Muscle layer of duodenum (tissue), 2 donors: ENCODE measurements at regions not wholly inside any gene's neighbourhood (a gene's known extent, or its start where the extent isn't known, plus 50 kb on each side); places are given as distances from the start of the nearest gene placed in this dataset.

ENCODE experiments used
- H3K27ac ChIP-seq: one replicate; pipeline ENCODE4 v1.7.0; 2013; ENCODE audit warnings: mild to moderate bottlenecking, low read length
- H3K27me3 ChIP-seq: one replicate; pipeline ENCODE4 v1.7.0; 2013; ENCODE audit warnings: low read depth, mild to moderate bottlenecking, control low read depth, low read length
- H3K36me3 ChIP-seq, 2 donors: one replicate each; pipeline ENCODE4 v1.7.0; 2013; ENCODE audit warnings: low read length in 2 of 2, control low read depth in 1 of 2, mild to moderate bottlenecking in 1 of 2; ENCODE audit not compliant: insufficient read depth in 2 of 2, control insufficient read depth in 1 of 2
- H3K4me1 ChIP-seq, 2 donors: one replicate each; pipeline ENCODE4 v1.7.0; 2013; ENCODE audit warnings: low read length in 2 of 2, mild to moderate bottlenecking in 2 of 2, control low read depth in 1 of 2, moderate library complexity in 1 of 2; ENCODE audit not compliant: insufficient read depth in 2 of 2, control insufficient read depth in 1 of 2
- H3K4me3 ChIP-seq, 2 donors: one replicate each; pipeline ENCODE4 v1.7.0; 2013; ENCODE audit warnings: low read length in 2 of 2, low read depth in 1 of 2, mild to moderate bottlenecking in 1 of 2
- H3K9me3 ChIP-seq, 2 donors: one replicate each; pipeline ENCODE4 v1.7.0; 2013; ENCODE audit warnings: low read length in 2 of 2, control low read depth in 1 of 2, mild to moderate bottlenecking in 1 of 2; ENCODE audit not compliant: control insufficient read depth in 1 of 2
- donor health status: healthy.

- Histone ChIP-seq H3K36me3 (no peaks in the 10 kb centered on the region), H3K27ac (no peak overlapping the region), H3K4me3 (no peak overlapping the region), H3K4me1 (peaks cover 0 to 5% of the 10 kb centered on the region in 2 donors), H3K27me3 (no peaks in the 10 kb centered on the region), H3K9me3 (no peaks in the 10 kb centered on the region)
These were observed 519.7 kb downstream of the CDH26 start for GRCh38 chr20:60477958-60478357.

DNA sequence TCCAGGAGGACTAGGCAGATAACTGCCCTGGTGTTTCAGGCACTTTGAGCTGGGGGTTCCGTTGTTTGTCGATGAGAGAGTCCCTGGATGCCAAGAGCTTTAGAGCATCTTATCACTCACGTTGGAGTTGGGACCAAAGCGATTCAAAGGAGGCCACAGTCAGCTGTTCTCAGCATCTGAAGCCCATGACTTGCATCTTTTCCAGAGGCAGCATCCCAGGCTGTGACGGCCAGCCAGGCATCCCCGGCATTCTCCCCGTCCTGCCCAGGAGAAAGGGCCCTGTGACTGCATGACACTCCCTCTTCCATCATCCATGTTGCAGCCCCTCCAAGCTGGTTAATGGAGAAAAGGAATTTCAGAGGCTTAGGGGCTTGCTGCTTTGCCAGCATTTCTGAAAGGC, 520.3 kb downstream of the CDH26 start:
- Histone ChIP-seq H3K27ac (no peak overlapping the region), H3K27me3 (no peaks in the 10 kb centered on the region), H3K4me1 (peaks cover 0 to 5% of the 10 kb centered on the region in 2 donors), H3K9me3 (no peaks in the 10 kb centered on the region), H3K36me3 (no peaks in the 10 kb centered on the region), H3K4me3 (no peak overlapping the region)

DNA sequence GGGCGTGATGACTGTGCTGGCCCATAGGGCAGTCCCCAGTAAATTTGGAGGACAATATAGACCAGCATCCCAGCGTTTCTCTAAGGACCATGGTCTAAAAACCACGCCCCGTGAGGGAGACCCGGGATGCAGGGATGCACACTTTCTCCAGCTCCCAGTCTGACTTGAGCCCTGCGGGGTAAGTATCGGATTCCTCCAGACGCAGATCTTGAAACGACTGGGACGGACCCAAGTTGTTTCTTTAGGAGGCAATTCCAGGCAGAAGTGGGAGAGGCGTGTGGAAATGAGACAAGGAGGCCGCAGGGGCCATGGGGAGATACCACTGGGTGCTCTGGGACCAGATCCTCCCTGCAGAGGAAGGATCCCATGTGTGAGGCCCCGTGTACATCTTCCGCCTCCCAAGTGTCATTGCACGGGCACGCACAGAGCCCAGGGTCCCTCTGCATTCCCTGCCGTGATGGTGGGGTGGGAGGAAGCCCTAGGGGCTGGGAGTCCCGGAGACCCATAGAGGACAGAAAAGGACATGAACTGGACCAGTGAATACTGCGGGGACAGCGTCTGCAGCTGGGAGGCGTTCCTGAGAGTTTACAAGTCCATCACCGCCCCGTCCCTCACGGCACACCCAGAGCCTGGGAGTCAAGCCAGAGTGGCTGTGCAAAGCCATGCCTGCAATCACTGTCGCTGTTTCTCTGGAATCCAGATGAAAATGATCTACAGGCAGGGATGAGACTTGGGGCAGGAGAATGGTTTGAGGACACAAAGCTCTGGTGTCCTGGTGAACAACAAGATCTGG, 522.9 kb downstream of the CDH26 start:
- H3K4me1 ChIP-seq, result peaks cover 0 to 5% of the 10 kb centered on the region in 2 donors
- H3K9me3 ChIP-seq, result no peaks in the 10 kb centered on the region
- no peaks in the 10 kb centered on the region for H3K27me3 ChIP-seq
- H3K27ac ChIP-seq, result no peak overlapping the region
- no peak overlapping the region for H3K4me3 ChIP-seq
- no peaks in the 10 kb centered on the region for H3K36me3 ChIP-seq

GRCh38 chr20:60481743-60482133, 523.5 kb downstream of the CDH26 start:
- Histone ChIP-seq H3K4me3 (no peak overlapping the region), H3K27ac (no peak overlapping the region), H3K36me3 (no peaks in the 10 kb centered on the region), H3K4me1 (peaks cover 0 to 5% of the 10 kb centered on the region in 2 donors), H3K9me3 (no peaks in the 10 kb centered on the region), H3K27me3 (no peaks in the 10 kb centered on the region)

GRCh38 chr20:60482221-60483008, 524.2 kb downstream of the CDH26 start:
- no peak overlapping the region for H3K27ac ChIP-seq
- H3K36me3 ChIP-seq, result no peaks in the 10 kb centered on the region
- no peaks in the 10 kb centered on the region for H3K27me3 ChIP-seq
- no peak overlapping the region for H3K4me3 ChIP-seq
- no peaks in the 10 kb centered on the region for H3K9me3 ChIP-seq
- peaks cover 0 to 5% of the 10 kb centered on the region in 2 donors for H3K4me1 ChIP-seq

- H3K36me3 ChIP-seq, result no peaks in the 10 kb centered on the region
- H3K4me3 ChIP-seq, result no peak overlapping the region
- no peak overlapping the region for H3K27ac ChIP-seq
- no peaks in the 10 kb centered on the region for H3K27me3 ChIP-seq
- H3K4me1 ChIP-seq, result peaks cover 0 to 5% of the 10 kb centered on the region in 2 donors
- H3K9me3 ChIP-seq, result no peaks in the 10 kb centered on the region
These were observed 525.1 kb downstream of the CDH26 start for GRCh38 chr20:60483371-60483770.

- no peaks in the 10 kb centered on the region for H3K27me3 ChIP-seq
- H3K4me1 ChIP-seq, result peaks cover 0 to 5% of the 10 kb centered on the region in 2 donors
- H3K9me3 ChIP-seq, result no peaks in the 10 kb centered on the region
- H3K27ac ChIP-seq, result no peak overlapping the region
- no peak overlapping the region for H3K4me3 ChIP-seq
- H3K36me3 ChIP-seq, result no peaks in the 10 kb centered on the region
These were observed 526.1 kb downstream of the CDH26 start for GRCh38 chr20:60484316-60484715.

DNA sequence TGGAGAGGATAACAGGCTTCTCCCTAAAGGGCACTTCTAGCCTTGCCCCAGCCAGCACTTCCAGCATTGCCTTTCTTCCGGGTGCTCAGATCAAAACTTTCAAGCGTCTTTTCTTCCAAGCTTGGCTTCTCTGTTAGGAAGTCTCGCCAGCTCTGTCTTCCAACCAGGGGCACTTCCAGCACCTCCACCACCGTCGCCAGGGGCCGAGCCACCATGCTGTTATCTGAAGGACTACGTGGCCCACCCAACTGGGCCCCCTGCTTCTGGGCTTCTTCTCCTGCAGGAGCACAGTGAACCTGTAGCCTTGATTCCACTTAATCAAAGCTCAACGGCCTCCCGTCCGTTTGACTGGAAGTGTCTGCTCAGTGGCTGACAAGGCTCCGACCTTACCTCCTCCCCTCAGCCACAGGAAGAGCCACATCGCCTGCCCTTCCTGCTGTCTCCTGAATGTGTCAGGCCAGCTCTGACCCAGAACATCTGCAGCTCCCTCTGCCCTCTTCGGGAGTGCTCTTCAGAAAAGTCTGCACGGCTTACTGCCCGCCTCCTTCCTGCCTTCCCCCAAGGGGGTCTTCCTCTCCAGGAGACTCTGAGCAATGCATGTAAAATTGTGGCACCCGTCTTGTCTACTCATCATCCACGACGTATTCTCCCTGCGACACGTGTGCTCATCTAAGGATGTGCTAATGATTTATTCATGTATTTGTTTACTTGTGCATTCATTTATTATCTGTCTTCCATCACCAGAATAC, 527.0 kb downstream of the CDH26 start:
- no peaks in the 10 kb centered on the region for H3K36me3 ChIP-seq
- no peaks in the 10 kb centered on the region for H3K9me3 ChIP-seq
- no peaks in the 10 kb centered on the region for H3K27me3 ChIP-seq
- no peak overlapping the region for H3K4me3 ChIP-seq
- H3K27ac ChIP-seq, result no peak overlapping the region
- H3K4me1 ChIP-seq, result peaks cover 0 to 5% of the 10 kb centered on the region in 2 donors

DNA sequence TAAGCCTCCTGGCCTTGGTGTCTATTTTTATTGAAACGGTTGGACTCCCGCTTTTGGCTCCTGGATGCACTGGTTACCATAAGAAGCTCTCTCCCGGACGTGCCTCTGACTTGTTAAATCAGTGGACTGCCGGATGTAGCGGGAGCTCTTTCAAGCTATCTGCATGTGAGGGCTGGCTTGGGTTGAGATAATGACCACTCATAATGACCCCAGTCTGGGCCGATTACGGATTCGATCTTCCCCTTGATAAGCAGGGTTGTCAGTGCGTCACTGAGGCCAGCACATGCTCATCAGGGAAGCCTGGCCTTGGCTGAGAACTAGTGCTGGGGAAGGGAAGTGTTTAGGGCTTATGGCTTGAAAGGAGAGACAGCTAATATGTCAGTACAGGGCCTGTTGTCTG, 528.1 kb downstream of the CDH26 start:
- peaks cover 0 to 5% of the 10 kb centered on the region in 2 donors for H3K4me1 ChIP-seq
- H3K9me3 ChIP-seq, result no peaks in the 10 kb centered on the region
- no peaks in the 10 kb centered on the region for H3K27me3 ChIP-seq
- no peak overlapping the region for H3K27ac ChIP-seq
- H3K4me3 ChIP-seq, result no peak overlapping the region
- H3K36me3 ChIP-seq, result no peaks in the 10 kb centered on the region

DNA sequence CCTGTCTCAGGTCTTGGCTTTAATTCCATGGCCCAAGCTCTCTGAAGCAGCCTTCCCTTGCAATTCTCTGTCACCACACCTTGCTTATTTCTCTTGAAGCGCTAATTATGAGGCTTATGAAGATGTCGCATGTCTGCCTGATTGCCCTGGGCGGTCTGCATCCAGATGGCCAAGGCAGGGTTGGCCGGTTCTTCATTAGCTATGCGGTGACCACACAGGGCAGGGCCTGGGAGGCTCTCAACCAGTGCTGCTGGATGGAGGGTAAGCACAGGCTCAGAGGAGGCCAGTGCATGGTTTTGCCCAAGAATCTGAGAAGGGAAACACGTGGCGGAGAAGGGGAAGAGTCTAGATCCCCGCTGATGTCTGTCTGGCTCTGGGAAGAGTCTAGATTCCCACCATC, 528.7 kb downstream of the CDH26 start:
- H3K4me3 ChIP-seq, result no peak overlapping the region
- no peaks in the 10 kb centered on the region for H3K27me3 ChIP-seq
- no peaks in the 10 kb centered on the region for H3K4me1 ChIP-seq
- no peaks in the 10 kb centered on the region for H3K9me3 ChIP-seq
- H3K27ac ChIP-seq, result no peak overlapping the region
- H3K36me3 ChIP-seq, result no peaks in the 10 kb centered on the region
